Mesodermal cell (in vitro differentiated cells): ENCODE measurements at regions not wholly inside any gene's neighbourhood (a gene's known extent, or its start where the extent isn't known, plus 50 kb on each side); places are given as distances from the start of the nearest gene placed in this dataset.

Experiments used
- H3K27ac ChIP-seq: 2 replicates; pipeline ENCODE4 v1.7.0; 2013; ENCODE audit warnings: mild to moderate bottlenecking, low read depth, low read length, moderate library complexity; ENCODE audit not compliant: severe bottlenecking
- H3K36me3 ChIP-seq: 2 replicates; pipeline ENCODE4 v1.7.1; 2013; ENCODE audit warnings: mild to moderate bottlenecking, low read length, moderate library complexity; ENCODE audit not compliant: control insufficient read depth, insufficient read depth
- H3K4me1 ChIP-seq: one replicate; pipeline ENCODE4 v1.7.1; 2013; ENCODE audit warnings: mild to moderate bottlenecking, low read length; ENCODE audit not compliant: insufficient read depth, control insufficient read depth, poor library complexity, severe bottlenecking
- H3K4me3 ChIP-seq: 2 replicates; pipeline ENCODE4 v1.7.0; 2013; ENCODE audit warnings: low read length, control low read depth, mild to moderate bottlenecking; ENCODE audit not compliant: insufficient read depth, poor library complexity, severe bottlenecking; ENCODE audit errors: extremely low read depth
- H3K9me3 ChIP-seq: 2 replicates; pipeline ENCODE4 v1.7.1; 2013; ENCODE audit warnings: mild to moderate bottlenecking, low read length, moderate library complexity; ENCODE audit not compliant: control insufficient read depth
- WGBS, 2 experiments: methylation state at CpG; one replicate each; pipeline ENCODE4 v1.1.5; 2013; ENCODE audit warnings: missing lambda C conversion rate in 2 of 2; ENCODE audit not compliant: insufficient coverage in 2 of 2; 5-methylcytosine and 5-hydroxymethylcytosine counted together

- Histone ChIP-seq H3K4me1 (no peaks in the 10 kb centered on the region), H3K36me3 (no peaks in the 10 kb centered on the region), H3K27ac (no peak overlapping the region), H3K4me3 (no peak overlapping the region), H3K9me3 (peaks cover 9% of the 10 kb centered on the region)
- WGBS, 2 experiments, result 81 to 89% methylated on average over 13 to 26 of the region's 33 CpGs
These were observed 97.3 kb downstream of the PDGFA start for GRCh38 chr7:422191-422885.

GRCh38 chr7:422886-423225, 96.8 kb downstream of the PDGFA start:
- Histone ChIP-seq H3K4me1 (no peaks in the 10 kb centered on the region), H3K4me3 (no peak overlapping the region), H3K9me3 (peaks cover 5% of the 10 kb centered on the region), H3K27ac (no peak overlapping the region), H3K36me3 (no peaks in the 10 kb centered on the region)
- WGBS, 2 experiments, result 89% methylated on average over 15 of the region's 15 CpGs

DNA sequence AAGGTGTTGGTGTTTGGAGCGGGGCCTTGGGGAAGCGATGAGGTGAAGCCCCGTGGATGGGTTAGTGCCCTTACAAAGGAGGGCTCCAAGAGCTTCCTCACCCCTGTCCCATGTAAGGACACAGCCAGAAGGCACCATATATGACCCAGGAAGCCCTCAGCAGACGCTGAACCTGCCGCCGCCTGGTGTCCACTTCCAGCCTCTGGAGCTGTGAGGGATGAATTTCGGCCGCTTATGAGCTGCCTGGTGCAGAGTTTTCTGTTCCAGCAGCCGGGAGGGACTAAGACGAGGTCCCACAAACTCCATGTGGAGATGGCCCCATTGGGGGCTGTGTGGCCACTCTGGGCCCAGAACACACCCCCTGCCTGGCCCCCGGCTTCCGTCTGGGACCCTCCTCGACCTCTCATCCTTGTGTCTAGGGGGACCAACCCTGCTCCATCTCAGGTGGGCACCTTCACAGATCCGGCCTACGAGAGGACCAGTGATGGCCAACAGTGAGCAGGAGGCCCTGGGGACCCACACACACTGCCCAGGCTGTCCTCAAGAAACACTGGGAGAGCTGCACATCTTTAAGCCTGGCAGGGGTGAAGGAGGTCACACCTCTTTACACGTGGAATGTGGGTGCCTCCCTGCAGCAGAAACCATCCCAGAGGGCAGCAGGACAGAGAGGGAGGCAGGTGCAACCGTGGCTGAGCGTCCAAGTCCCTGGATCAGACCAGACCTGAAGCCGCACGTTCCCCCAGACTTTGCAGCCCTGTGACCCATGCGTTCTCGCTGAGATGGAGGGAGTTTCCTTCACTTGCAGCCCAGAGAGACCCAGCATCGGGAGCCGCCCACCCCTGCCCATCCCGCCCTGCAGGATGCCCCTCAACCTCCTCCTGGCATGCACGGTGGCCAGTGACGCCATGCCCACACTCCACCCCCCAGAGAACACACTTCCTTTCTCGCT, 96.1 kb downstream of the PDGFA start:
- H3K4me3 ChIP-seq, result no peak overlapping the region
- no peaks in the 10 kb centered on the region for H3K4me1 ChIP-seq
- 85 to 87% methylated on average over 22 to 26 of the region's 28 CpGs for WGBS, 2 experiments

GRCh38 chr7:424301-424935, 95.2 kb downstream of the PDGFA start:
- no peak overlapping the region for H3K4me3 ChIP-seq
- no peaks in the 10 kb centered on the region for H3K9me3 ChIP-seq
- no peak overlapping the region for H3K27ac ChIP-seq
- 96 to 98% methylated on average over 4 to 5 of the region's 9 CpGs for WGBS, 2 experiments
- no peaks in the 10 kb centered on the region for H3K36me3 ChIP-seq
- no peaks in the 10 kb centered on the region for H3K4me1 ChIP-seq

More for the DNA sequence above, 96.1 kb downstream of the PDGFA start:
- no peaks in the 10 kb centered on the region for H3K9me3 ChIP-seq
- no peak overlapping the region for H3K27ac ChIP-seq
- H3K36me3 ChIP-seq, result no peaks in the 10 kb centered on the region

- no peaks in the 10 kb centered on the region for H3K4me1 ChIP-seq
- H3K4me3 ChIP-seq, result no peak overlapping the region
- H3K36me3 ChIP-seq, result no peaks in the 10 kb centered on the region
- H3K27ac ChIP-seq, result no peak overlapping the region
- H3K9me3 ChIP-seq, result no peaks in the 10 kb centered on the region
- WGBS, 2 experiments, result 86 to 88% methylated on average over 42 to 46 of the region's 46 CpGs
These were observed 94.5 kb downstream of the PDGFA start for GRCh38 chr7:424961-425793.

DNA sequence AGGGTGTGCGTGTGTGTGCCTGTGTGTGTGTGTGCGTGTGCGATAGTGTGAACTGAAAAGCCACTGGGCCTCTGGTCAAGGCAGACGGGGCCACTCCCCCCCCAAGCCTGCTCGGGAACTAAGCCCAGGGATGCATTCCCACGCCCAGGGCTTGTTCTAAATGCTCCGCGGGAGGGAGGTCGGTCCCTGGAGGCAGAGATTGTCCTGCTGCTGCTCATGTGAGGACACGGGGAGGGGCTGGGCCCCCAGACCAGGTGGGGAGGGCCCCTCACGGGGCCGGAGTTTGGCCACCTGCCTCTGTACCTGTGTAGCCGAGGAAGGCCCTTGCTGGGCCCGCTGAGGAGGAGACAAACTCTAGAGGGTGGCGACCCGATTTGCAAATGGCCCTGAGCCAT, 93.9 kb downstream of the PDGFA start:
- no peak overlapping the region for H3K4me3 ChIP-seq
- 53 to 66% methylated on average over 13 to 16 of the region's 16 CpGs for WGBS, 2 experiments
- no peaks in the 10 kb centered on the region for H3K4me1 ChIP-seq
- no peaks in the 10 kb centered on the region for H3K36me3 ChIP-seq
- H3K27ac ChIP-seq, result no peak overlapping the region
- H3K9me3 ChIP-seq, result no peaks in the 10 kb centered on the region

- no peak overlapping the region for H3K4me3 ChIP-seq
- no peaks in the 10 kb centered on the region for H3K4me1 ChIP-seq
- WGBS, 2 experiments, result 89 to 93% methylated on average over 12 of the region's 12 CpGs
- no peaks in the 10 kb centered on the region for H3K36me3 ChIP-seq
- H3K9me3 ChIP-seq, result no peaks in the 10 kb centered on the region
- no peak overlapping the region for H3K27ac ChIP-seq
These were observed 93.1 kb downstream of the PDGFA start for GRCh38 chr7:426510-426909.

DNA sequence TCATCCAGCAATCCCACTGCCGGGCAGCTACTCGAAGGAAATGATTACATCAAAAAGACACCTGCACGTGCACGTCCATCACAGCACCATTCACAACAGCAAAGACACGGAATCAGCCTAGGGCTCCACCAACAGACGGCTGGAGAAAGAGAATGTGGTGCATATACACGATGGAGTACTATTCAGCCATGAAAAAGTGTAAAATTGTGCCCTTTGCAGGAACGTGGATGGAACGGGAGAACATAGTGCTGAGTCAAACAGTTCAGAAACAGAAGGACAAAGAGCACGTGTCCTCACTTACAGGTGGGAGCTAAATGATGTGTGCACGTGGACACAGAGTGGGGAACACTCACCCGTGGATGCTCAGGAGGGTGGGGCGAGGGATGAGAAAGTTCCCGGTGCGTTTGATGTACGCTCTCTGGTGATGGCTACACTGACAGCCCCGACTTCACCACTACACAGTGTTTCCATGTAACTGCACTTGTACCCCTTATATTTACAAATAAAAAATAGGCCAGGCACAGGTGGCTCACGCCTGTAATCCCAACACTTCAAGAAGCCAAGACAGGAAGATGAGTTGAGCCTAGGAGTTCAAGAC, 92.0 kb downstream of the PDGFA start:
- Histone ChIP-seq H3K4me3 (no peak overlapping the region), H3K36me3 (no peaks in the 10 kb centered on the region), H3K9me3 (no peaks in the 10 kb centered on the region), H3K27ac (no peak overlapping the region), H3K4me1 (no peaks in the 10 kb centered on the region)
- 91 to 96% methylated on average over 17 to 18 of the region's 18 CpGs for WGBS, 2 experiments

- no peak overlapping the region for H3K27ac ChIP-seq
- no peaks in the 10 kb centered on the region for H3K4me1 ChIP-seq
- H3K9me3 ChIP-seq, result no peaks in the 10 kb centered on the region
- no peak overlapping the region for H3K4me3 ChIP-seq
- 97% methylated on average over 15 to 16 of the region's 18 CpGs for WGBS, 2 experiments
- H3K36me3 ChIP-seq, result no peaks in the 10 kb centered on the region
These were observed 91.3 kb downstream of the PDGFA start for GRCh38 chr7:428387-428786.
